Erythroblast (primary cell): ENCODE measurements at regions not wholly inside any gene's neighbourhood (a gene's known extent, or its start where the extent isn't known, plus 50 kb on each side); places are given as distances from the start of the nearest gene placed in this dataset.
A peak's percentile ranks its signal among the peaks of the same experiment; 100 is the strongest.

ENCODE experiments used
- DNase-seq, 2 experiments: peaks; one replicate each; lab custom pipeline; 2025; lab: John Stamatoyannopoulos, UW
- GATA1 ChIP-seq: IDR thresholded peaks from 2 replicates; pipeline ENCODE4 v1.6.1; 2011; ENCODE audit warnings: low read depth, mild to moderate bottlenecking, control low read depth, low read length, moderate library complexity
- POLR2A ChIP-seq: IDR thresholded peaks from 2 replicates; pipeline ENCODE4 v1.6.1; 2011; ENCODE audit warnings: mild to moderate bottlenecking, low read length

- TF ChIP-seq GATA1 (no peak), POLR2A (no peak)
- no peak for DNase-seq
Measured at GRCh38 chr1:199447906-199448305, 579.6 kb upstream of the NR5A2 start.

- TF ChIP-seq POLR2A, result no peak
- TF ChIP-seq GATA1, result no peak
- no peak for DNase-seq
Measured at GRCh38 chr1:199448646-199449045, 578.9 kb upstream of the NR5A2 start.

GRCh38 chr1:199449221-199449620 lies 578.3 kb upstream of the NR5A2 start:
- TF ChIP-seq POLR2A, result no peak
- DNase-seq, result no peak

GRCh38 chr1:199449681-199450080 lies 577.8 kb upstream of the NR5A2 start:
- DNase-seq, result no peak
- TF ChIP-seq GATA1 (no peak), POLR2A (no peak)

- TF ChIP-seq GATA1 (no peak), POLR2A (no peak)
- DNase-seq, result no peak
Measured at GRCh38 chr1:199452627-199453026, 574.9 kb upstream of the NR5A2 start.

GRCh38 chr1:199453723-199454122 lies 573.8 kb upstream of the NR5A2 start:
- no peak for DNase-seq
- no peak for TF ChIP-seq GATA1
- TF ChIP-seq POLR2A, result no peak

GRCh38 chr1:199460933-199461332 lies 566.6 kb upstream of the NR5A2 start:
- DNase-seq, result no peak
- TF ChIP-seq POLR2A (no peak), GATA1 (no peak)

- no peak for TF ChIP-seq GATA1
- no peak for TF ChIP-seq POLR2A
- peak; percentile 38 to 50 for DNase-seq
Measured at GRCh38 chr1:199463521-199464127, 563.9 kb upstream of the NR5A2 start.

GRCh38 chr1:199466961-199467360 lies 560.5 kb upstream of the NR5A2 start:
- no peak for TF ChIP-seq POLR2A
- TF ChIP-seq GATA1, result no peak
- no peak for DNase-seq

- TF ChIP-seq GATA1 (no peak), POLR2A (no peak)
- no peak for DNase-seq
Measured at GRCh38 chr1:199472018-199472417, 555.5 kb upstream of the NR5A2 start.

- DNase-seq, result no peak
- TF ChIP-seq POLR2A, result no peak
- TF ChIP-seq GATA1, result no peak
Measured at GRCh38 chr1:199472978-199473377, 554.5 kb upstream of the NR5A2 start.

GRCh38 chr1:199474738-199475137 lies 552.8 kb upstream of the NR5A2 start:
- TF ChIP-seq GATA1 (no peak), POLR2A (no peak)
- DNase-seq, result no peak

- DNase-seq, result no peak
- no peak for TF ChIP-seq POLR2A
- TF ChIP-seq GATA1, result no peak
Measured at GRCh38 chr1:199482426-199482825, 545.1 kb upstream of the NR5A2 start.

- no peak for TF ChIP-seq GATA1
- no peak for TF ChIP-seq POLR2A
Measured at GRCh38 chr1:199489594-199489993, 537.9 kb upstream of the NR5A2 start.

More at GRCh38 chr1:199489594-199489993, 537.9 kb upstream of the NR5A2 start:
- no peak for DNase-seq
